ENCODE measurements at regions not wholly inside any gene's neighbourhood (a gene's known extent, or its start where the extent isn't known, plus 50 kb on each side); places are given as distances from the start of the nearest gene placed in this dataset.

DNA sequence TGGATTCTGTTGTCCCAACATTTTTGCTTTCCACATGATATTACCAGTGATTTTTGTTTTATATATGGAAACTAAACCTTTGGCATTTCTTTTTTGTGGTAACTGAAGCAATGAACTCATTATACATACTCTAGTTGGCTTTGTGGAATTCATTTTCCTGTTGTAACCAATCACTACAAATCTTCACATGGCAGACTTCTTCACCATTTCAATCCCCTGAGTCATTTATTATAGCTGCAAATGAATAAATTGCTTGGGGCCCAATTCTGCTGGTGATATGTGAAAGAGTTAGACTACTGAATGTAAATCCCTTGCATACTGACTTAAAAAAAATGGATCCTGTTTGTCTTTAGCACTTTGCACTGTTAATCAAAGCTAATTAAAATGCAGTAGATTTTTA lies 1709.6 kb upstream of the WWC1 start:
- peak; percentile 49 for DNase-seq (ENCODE audit: low read depth)

DNA sequence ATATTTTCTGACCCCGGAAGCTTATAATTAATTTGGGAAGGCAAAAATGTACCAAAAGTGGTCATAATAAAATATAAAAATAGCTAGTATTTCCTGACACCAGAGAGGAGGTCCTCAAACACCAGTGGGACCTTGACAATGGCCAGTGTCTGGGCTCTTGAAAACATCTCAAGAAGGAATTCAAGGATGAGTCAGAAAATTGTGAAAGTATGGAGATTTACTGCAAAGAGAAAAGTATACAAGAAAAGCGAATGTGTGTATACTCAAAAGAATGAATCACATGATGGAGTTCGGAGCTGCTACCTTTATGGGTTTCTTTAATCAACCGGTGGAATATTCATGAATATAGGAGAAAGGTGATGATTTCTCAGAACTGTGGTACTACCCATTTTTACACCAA lies 1709.0 kb upstream of the WWC1 start:
- no peak for DNase-seq (ENCODE audit: low read depth)

DNA sequence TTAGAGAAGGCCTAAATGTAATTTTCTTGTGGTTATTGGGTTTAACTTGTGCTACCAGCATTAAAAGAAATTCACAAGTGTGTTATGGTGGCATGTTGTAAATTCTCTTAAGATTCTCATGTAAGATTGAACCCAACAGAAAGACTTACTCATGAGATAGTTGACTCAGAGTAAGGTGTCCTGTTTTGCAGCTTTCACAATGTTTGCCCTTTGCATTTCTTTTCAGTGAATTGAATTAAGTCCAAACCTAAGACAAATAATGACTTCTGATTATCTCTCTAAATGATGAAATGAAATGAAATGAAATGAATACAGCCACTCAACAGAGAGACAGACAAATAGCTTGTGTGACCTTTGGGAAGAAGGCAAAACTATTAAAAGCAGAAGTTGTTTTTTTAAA lies 1696.9 kb upstream of the WWC1 start:
- no peak for DNase-seq (ENCODE audit: low read depth)

DNA sequence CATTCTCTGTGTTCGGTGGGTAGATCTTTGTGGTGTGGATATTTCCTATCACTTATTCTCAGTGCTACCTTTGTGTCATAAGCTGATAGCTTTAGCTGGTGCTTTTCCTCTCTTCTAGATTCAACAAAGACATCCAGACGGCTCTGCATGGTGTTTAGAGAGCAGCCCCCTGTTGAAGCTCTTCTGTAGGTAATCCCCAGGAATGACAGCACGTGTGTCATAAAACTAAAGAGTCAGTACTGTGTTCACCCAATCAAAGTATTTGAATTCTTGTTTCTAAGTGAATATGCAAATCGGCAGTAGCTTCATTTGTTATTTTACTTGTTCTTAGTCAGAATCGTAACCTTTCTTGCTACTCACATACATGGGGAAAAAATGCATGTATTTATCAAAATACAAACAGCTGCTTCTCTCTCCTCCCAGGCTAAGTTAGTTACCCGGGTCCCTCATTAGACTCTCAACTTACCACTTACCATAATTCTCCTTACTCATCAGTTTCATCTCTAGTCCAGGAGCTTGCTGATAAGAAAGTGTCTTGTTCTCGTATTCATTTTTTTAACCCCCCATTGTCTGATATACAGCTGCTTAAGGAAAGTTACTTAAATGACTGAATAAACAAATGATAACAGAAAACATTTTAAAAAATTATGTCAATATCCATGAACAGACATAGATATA lies 1696.0 kb upstream of the WWC1 start:
- DNase-seq (ENCODE audit: low read depth): no peak

DNA sequence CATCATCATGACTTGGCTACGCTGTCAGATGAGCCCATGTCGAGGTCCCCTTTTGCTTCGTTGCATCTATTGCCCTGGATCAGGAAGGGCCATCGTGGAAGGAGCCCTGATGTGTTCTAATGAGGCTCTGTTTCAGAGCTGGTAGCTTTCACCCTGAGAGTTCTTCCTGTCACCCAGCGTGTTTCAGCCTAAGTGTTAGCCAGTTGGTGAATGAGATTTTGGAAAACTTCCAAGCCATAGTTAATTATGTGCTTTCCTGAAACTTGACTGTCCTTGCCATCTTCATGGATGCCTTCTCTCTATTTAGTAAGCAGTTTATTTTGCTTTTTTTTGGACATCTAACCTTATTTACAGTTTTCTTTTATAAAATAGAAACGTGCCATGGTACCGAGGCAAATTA lies 1695.4 kb upstream of the WWC1 start:
- DNase-seq (ENCODE audit: low read depth): no peak

DNA sequence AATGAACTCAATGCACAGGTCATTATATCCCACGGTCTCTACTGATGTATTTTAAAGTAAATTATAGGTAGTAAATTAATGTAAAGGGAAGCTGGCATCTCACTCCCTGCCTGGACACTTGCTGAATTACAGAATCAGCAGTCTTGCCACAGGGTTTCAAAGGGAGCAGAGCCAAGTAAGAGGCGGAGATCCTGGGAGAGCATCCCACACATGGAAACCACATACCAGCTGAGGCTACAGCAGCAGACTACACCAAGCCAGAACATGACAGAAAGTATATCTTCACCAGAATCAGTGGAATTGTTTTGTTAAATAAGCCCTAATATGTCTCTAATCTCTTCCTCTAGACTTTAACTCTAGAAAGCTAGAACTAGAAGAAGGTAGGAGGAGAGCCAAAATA lies 1689.2 kb upstream of the WWC1 start:
- peak; percentile 2 for DNase-seq (ENCODE audit: low read depth)

DNA sequence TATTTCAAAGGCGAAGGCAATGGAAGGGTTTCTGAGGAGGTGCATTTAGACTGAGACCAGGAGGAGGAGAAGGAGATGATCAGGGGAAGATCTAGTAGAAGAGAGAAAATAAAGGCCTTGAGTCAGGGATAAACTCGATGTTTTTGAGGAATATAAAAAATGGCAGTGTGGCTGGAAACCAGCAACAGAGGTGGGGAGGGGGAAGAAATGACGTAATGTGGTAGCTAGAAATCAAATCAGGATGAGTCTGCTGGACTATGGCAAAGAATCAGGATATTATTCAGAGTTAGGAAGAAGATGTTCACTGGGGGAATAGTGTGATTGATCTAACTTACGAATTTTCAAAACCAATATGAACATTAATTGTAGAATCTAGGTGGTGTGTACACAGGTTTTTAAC lies 1673.9 kb upstream of the WWC1 start:
- no peak for DNase-seq (ENCODE audit: low read depth)

DNA sequence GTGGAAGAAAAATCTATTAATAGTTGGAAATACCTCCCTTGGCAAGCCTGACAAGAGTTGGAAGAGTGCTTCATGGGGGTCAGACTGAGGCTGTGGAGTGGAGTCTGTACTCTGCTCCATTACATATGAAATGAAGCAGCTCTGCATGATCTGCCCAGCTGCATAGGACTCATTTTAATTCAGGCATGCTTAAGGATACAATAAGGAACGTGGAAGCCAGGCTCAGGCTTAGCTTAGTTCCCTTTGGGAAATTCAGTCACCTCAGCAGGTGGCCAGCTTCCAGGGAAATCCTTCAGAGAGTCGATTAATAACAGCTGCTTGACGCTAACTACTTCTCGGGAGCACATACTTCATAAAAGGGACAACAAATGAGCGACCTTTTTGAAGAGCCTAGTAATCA lies 1672.9 kb upstream of the WWC1 start:
- no peak for DNase-seq (ENCODE audit: low read depth)

DNA sequence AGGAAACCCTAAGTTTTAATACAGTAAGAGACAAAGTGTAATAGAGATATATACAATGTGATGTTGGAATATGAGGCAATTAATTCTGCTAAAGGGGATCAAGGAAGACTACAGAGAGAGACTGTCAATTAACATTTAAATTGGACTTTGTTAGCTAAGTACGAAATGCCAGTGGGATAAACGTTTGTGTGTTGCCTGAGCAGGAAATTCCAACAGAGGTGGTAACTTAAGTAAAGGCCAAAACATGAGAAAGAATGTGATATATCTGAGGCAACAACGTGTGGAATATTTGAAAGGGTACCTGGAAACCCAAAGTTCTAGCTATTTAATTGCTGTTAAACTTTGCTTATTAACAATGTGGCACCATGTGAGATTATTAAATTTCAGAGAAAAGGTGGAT lies 1666.9 kb upstream of the WWC1 start:
- DNase-seq (ENCODE audit: low read depth): no peak

DNA sequence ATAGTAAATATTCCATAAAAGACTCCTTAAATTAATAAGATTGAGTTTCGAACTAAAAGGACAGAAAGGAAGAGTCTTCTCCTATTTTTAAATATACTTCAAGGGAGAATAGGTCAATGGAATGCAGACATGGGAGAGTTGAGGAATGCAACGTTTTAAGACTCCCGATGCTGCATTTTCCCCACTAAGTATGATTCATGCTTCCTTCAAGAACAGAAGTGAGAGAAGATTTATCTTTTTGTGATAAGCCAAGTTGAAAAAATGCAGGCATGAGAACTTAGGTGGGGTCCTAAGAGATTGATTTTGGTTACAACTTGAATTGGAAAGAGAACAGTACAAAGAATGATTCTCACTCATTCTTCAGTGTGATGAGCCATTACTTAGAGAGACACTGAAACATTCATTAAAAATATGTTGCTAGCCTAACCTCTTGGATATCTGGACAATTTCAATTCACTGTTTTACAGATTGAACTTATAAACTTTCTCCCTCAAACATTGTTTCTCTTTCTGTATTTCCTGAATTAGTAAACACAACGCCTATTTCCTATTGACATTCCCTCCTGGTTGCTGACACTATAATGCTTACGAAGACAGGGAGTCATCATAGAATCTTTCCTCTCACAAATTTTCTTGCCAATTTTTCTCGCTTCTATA lies 1666.1 kb upstream of the WWC1 start:
- peak; percentile 45 for DNase-seq (ENCODE audit: low read depth)

DNA sequence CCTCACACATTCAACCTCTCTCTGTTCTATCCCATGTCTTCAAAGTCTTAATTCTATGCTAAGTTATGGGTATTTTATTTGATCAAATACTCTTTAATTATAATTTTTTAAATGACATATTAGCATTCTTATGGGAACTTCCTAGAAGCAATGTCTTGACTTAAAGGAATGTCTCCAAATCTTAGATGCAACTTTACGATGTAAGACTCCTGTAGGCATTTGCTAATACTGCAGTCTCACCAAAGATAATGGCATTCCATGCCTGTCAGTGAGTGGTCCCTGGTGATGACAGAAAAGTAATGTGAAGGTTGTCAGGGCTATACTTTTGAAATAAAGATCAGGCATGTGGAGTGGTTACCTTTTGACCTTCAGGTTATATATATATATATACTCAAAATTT lies 1654.2 kb upstream of the WWC1 start:
- no peak for DNase-seq (ENCODE audit: low read depth)

DNA sequence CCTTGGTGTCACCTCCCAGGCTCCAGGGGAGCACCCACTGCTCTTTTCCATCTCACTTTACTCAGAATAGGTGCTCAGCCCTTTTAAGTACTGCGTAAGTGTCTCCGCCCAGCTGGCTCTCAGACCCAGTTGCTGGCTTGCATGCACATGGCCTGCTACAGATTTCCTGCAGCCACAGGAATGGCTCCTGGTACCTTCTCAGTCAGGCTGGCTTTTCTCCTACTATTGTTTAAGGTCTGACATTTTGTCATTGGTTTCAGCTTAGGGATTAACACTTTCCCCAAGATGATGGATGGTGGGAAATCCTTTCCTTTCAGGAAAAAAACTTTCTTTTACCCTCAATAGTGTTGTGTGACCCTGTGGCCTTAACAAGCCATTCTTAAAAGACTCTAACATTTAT lies 1652.3 kb upstream of the WWC1 start:
- peak; percentile 4 for DNase-seq (ENCODE audit: low read depth)

DNA sequence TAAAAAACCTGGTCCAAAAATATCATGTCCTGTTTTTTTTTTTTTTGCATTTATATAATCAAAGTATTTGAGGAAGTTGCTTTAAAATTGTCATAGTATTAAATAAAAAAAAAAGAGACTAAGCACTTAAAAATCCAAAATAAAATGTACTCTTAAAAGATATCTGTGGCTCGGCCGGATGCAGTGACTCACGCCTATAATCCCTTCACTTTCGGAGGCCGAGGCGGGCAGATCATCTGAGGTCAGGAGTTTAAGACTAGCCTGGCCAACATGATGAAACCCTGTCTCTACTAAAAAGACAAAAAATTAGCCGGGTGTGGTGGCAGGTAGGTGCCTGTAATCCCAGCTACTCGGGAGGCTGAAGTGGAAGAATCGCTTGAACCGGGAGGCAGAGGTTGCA lies 1651.3 kb upstream of the WWC1 start:
- peak; percentile 65 for DNase-seq (ENCODE audit: low read depth)

DNA sequence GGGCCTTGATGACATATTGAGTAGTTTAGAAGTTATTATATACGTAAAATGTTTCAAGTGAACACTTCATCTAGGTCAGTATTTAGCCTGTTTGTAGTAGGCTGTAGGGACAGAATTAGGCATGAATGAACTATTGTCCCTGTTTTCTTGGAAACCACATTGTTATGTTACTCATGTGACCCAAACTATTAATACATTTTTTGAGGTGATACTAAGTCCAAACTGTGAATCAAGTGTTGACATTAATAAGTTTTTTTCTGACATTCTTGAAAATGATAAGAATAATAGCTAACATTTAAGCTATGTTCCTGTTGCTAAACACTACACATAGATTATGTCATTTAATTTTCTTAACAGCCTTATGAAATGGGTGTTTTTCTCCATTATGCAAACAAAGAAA lies 1642.7 kb upstream of the WWC1 start:
- DNase-seq (ENCODE audit: low read depth): no peak

DNA sequence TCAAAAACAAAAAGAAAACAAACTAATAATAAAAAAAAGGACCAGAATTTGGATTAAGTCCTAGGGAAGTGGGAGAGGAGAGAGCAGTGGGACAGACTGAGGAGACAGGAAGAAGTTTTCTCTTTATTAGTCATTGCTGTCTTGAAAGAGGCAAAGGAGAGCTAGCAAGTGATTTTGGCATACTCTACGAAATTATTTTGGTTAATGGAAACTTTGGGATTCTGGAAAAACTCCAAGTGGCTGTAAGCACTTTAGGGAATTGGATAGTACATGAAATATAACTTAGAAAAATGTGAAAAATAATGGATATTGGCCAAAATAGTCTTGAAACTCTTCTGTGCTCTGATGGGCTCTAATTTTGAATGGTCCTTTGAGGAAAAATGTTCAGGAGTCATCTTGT lies 1641.8 kb upstream of the WWC1 start:
- DNase-seq (ENCODE audit: low read depth): no peak

DNA sequence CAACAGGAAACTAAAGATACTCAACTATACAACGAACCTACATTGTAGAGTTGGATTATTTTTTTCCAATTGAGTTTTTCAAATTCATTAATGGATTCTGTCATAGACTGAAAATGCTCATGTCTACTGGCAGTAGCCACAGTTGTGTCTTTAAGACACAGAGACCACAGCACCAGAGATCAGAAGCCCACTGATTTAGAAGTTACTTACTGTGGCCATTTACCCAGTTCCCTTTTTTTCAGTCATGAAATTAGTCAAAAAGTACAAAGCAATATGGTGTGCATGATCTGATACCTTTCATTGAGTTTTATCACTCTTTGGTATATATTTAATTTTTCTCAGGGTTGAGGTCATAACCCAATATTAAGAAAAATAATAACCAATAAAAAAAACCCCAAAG lies 1640.2 kb upstream of the WWC1 start:
- DNase-seq (ENCODE audit: low read depth): no peak

DNA sequence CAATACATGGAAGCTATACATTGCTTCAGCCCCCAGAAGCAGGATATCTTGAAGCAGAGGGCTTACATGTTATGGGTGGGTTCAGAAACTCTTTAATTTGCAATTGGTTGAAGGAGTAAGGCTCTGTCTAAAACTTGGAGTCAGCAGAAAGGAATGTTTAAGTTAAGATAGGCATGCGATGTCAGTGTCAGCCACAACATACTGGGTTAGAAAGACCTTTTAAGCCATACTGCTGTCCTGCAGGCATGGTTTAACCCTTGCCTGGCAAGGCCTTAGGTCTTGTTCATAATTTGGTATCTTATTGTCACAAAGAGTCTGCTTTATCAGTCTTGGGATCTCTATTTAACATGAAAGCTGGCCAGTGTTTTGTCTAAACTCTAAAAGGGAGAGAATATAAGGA lies 1619.6 kb upstream of the WWC1 start:
- DNase-seq (ENCODE audit: low read depth): peak; percentile 9

DNA sequence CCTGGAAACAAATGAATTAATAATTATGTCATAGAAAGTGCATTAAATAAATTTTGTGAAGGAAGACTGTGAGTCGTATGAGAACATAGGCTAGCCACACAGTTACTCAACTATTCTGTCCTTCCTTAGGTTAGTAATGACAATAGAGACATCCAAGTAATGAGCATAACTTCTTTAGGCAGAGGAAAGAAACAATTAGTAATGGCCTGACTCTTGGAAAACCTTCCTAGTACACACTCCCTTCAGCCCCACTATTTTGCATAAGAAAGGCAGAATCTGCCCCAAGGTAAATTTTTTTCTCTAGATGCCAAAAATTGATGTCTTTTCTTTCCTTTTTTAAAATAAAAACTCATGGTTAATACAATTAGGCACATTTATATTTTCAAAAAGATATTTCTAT lies 1619.0 kb upstream of the WWC1 start:
- no peak for DNase-seq (ENCODE audit: low read depth)

DNA sequence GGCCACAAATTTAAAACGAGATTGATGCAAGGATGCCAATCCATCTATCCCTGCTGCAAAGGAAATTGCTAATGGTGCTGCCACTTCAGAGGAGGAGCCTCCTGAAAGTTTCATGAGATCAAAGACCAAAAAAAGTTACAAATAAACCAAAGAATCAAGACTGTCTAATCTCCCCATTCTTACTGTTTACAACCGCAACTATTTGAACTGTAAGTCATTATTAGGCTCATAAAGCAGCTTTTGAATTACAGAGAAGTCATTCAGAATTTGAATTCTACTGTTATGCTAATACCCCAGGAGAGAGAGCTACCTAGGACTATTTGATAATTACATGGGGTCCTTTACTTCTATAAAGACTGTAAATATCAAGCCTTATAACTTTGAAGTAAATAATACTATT lies 1613.6 kb upstream of the WWC1 start:
- no peak for DNase-seq (ENCODE audit: low read depth)

DNA sequence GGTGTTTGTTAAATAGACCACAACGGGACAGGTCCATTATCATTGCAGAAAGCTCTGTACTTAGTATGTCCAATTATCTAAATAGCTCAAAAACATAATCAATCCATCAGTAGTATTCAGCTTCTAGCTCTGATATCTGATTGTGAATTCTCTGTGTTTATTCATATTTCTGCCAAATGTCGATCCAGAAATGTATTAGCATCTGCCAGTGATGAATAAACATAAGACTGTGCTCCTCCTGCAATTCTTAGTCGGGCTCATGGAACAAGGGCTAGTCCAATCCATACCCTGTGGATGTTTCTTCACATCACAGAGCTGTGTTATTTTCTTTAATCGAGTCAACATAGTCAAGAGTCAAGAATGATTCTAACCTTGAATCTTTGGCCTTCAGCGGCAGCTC lies 1612.1 kb upstream of the WWC1 start:
- no peak for DNase-seq (ENCODE audit: low read depth)

DNA sequence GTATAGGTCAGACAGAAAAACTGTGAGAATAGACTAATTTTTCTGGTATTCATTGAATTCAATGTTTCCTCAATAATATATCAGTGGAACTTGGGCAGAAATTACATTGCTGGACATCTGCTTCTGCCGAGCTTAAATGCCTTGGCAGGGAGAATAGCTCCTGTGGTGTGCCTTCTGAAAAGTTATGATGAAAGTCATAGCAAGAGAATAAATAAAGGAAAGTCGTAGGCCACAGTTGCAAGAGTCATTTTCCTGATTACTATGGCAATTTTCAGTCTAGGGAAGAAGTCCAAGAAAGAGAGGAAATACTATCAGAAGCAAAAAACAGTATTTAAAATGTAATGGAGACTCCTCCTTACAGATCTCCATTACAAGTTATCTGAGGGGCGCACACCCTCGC lies 1596.1 kb upstream of the WWC1 start:
- no peak for DNase-seq (ENCODE audit: low read depth)

DNA sequence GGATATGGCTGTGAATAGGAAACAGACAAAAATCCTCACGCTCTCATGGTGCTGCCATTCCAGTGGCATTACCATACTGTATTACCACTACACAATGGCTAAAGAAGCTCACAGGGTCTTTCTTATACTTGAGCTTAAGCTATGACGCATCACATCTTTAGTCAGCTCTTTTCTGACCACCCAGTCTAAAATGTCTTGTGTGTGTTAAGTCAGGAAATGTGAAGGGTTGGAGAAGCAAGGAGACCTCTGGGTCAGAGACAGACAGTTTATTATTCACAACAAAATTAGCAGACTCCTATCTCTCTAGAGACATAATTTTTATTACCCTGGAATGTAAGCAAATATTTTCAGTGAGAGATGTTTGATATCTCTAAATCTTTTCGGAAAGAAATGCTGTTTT lies 1583.2 kb upstream of the WWC1 start:
- no peak for DNase-seq (ENCODE audit: low read depth)

DNA sequence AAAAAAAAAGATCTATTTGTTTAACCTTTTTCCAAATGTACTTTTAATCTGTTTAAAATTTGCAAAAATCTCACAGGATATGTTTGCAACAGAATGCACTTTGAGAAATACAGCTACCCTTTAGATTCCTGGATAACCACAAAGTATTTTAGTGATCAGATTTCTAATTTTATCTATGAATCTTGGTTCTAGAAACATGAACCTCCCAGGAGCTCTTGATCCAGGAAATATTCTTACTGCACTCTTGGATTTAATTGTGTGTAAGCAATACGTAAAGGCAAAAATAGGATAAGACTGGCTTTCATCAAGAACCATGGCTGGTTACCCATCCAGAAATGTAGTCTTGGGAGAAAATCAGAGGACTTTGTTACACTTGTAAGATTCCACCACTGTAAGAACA lies 1581.8 kb upstream of the WWC1 start:
- no peak for DNase-seq (ENCODE audit: low read depth)

DNA sequence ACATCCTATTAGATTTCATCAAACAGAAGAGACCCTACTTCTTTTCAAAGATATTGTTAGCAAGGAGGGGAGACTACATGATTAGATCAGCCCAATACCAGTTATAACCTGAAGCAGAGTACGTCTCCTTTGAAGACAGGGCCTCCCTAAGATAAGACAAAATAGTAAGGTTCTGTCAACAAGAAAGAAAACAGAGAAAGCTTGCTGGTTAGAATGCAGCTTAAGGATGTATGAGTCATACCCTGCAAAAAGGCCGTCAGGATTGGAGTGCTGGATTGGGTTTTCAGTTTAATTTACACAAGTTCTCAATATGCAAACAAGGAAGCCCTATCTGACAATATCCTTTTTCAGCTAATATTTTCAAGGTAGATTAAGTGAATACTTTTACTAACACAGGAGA lies 1581.2 kb upstream of the WWC1 start:
- no peak for DNase-seq (ENCODE audit: low read depth)
